HG03442 (cell line): ENCODE measurements at regions not wholly inside any gene's neighbourhood (a gene's known extent, or its start where the extent isn't known, plus 50 kb on each side); places are given as distances from the start of the nearest gene placed in this dataset.

Experiments used
- ATAC-seq: cut with Tn5 transposase; IDR thresholded peaks from one replicate; pipeline ENCODE4 v1.9.1; 2021; ENCODE audit warnings: mild to moderate bottlenecking, moderate library complexity; ENCODE audit not compliant: unreplicated experiment

DNA sequence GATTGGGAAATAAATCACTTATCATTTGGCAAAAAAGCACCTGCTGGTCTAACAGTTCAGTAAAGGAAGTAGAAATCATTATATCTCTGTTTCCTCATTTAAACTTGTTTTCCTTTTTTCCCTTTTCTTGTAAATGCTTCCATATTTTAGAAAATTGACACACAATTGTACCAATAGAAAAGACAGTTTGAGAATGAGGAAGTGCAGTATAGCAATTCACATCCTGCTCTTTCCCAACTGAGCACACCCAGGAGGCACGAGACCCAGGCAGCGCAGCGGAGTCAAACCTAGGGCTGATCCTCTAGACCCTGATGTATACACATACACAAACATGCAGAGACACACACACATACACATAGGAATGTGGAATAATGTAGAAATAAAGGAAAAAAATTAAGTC, 74.8 kb upstream of the PACRGL start:
- no peak for ATAC-seq

GRCh38 chr4:20626326-20627005, 73.8 kb upstream of the PACRGL start:
- no peak for ATAC-seq

GRCh38 chr4:20627866-20628265, 72.4 kb upstream of the PACRGL start:
- no peak for ATAC-seq

DNA sequence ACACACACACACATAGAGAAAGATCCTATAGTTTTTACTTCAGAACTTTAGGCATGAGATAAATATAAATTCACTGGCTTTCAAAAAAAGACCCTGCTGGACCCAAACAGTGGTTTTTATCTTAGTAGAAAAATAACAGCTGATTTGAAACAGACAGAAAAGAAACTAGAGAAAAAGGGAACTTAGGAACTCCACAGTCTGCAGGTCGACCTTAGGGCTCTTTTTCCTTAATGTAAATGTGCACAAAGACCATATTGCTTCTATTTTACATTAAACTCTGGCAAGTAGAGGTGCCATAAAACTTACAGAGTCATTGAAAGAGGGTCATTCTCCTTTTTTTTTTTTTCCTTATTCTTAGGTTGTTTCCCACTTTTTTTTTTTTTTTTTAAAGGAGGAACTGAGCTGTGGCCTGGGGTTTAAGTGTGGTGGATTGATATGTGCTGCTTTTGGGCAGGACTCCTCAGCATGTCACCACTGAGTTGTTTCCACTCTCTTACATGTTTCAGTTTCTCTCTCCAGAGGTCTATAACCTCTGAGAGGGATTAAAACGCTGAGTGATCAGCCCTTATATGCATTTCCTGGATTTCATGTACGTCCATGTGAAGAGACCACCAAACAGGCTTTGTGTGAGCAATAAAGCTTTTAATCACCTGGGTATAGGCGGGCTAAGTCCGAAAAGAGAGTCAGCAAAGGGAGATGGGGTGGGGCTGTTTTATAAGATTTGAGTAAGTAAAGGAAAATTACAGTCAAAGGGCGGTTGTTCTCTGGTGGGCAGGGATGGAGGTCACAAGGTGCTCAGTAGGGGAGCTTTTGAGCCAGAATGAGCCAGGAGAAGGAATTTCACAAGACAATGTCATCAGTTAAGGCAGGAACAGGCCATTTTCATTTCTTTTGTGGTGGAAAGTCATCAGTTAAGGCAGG, 70.8 kb upstream of the PACRGL start:
- ATAC-seq = no peak

DNA sequence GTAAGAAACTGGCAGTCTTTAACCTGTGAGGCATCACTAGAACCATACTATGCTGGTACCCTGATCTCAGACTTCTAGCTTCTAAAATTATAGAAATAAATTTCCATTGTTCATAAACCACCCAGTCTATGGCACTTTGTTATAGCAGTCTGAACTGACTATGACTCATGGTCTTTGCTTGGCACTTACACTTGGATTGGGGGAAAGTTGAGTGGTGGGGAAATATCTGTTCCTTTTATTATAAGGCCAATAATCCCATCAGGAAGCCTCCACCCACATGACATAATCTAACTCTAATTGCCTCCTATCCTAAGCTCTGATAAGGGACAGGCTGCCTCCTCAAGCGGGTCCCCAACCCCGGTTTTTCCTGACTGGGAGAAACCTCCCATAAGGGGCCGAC, 61.4 kb upstream of the PACRGL start:
- no peak for ATAC-seq

DNA sequence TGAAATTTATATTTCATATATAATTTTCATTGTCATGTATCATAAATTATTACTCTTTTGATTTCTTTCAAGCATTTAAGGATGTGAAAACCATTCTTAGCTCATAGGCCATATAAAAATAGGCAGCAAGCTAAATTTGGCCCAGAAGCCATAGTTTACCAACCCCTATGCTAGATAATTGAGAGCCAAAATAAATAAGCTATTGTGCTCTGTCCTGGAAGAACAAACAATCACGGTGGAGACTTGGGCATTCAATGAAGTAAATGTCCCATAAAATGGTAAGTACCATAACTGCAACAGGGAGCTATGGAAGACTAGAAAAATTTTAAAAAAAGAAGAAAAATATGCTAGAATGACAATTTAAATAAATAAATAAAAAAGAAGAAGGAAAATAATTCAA, 60.9 kb upstream of the PACRGL start:
- ATAC-seq = no peak

- ATAC-seq = no peak
Measured at GRCh38 chr4:20640989-20641388, 59.3 kb upstream of the PACRGL start.

- no peak for ATAC-seq
Measured at GRCh38 chr4:20641976-20642375, 58.3 kb upstream of the PACRGL start.

DNA sequence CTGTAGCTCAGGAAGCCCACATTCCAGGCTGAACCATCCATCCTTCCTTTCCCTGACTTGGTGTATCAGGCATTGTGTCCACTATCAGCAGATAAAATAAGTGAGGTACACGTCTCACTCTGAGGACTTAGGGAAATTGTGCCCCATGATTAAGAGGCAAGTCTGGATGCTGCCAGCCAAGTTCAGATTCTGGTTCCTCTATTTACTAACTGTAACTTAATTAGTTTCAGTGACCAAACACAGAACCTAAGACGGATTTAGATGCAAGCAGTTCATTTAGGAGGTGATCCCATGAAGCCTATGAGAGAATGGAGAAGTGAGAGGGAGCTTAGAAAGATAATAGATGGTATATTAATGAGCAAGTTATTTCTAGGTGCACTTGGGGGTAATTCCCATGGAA, 56.6 kb upstream of the PACRGL start:
- no peak for ATAC-seq

GRCh38 chr4:20645236-20645635, 55.0 kb upstream of the PACRGL start:
- no peak for ATAC-seq

- no peak for ATAC-seq
Measured at GRCh38 chr4:20646287-20646686, 54.0 kb upstream of the PACRGL start.
